Gastroesophageal sphincter (tissue), 4 donors: ENCODE measurements at regions not wholly inside any gene's neighbourhood (a gene's known extent, or its start where the extent isn't known, plus 50 kb on each side); places are given as distances from the start of the nearest gene placed in this dataset.

ENCODE experiments used
- ATAC-seq: fragments of 150-250 bp; one replicate; pipeline ENCODE4 v1.9.1; 2016; ENCODE audit warnings: mild to moderate bottlenecking, moderate library complexity
- H3K27ac ChIP-seq, 4 donors: fragments of 200-600 bp; sonication (generic) in 3 of 4; 1 replicate in 3 of 4; 2 replicates in 1 of 4; pipeline ENCODE4 v1.5.1; 2016 to 2019
- H3K27me3 ChIP-seq: fragments of 200-600 bp; sonication (generic); one replicate; pipeline ENCODE4 v1.5.1; 2019
- H3K36me3 ChIP-seq, 2 donors: fragments of 200-600 bp; sonication (generic); one replicate each; pipeline ENCODE4 v1.5.1; 2019; ENCODE audit warnings: control low read depth in 1 of 2
- H3K4me1 ChIP-seq, 3 donors: fragments of 200-600 bp; sonication (generic); 1 replicate in 2 of 3; 2 replicates in 1 of 3; pipeline ENCODE4 v1.5.1; 2016 to 2019; ENCODE audit warnings: control low read depth in 2 of 3
- H3K4me3 ChIP-seq, 2 donors: fragments of 200-600 bp; sonication (generic); one replicate each; pipeline ENCODE4 v1.5.1; 2019; ENCODE audit warnings: mild to moderate bottlenecking in 1 of 2, moderate library complexity in 1 of 2
- H3K9me3 ChIP-seq, 3 donors: fragments of 200-600 bp; sonication (generic); one replicate each; pipeline ENCODE4 v1.5.1; 2017 to 2019; ENCODE audit warnings: control low read depth in 2 of 3
- EP300 ChIP-seq: sonication (generic); formaldehyde crosslinking; IDR thresholded peaks from one replicate; pipeline ENCODE4 v1.6.1; 2017; ENCODE audit warnings: antibody characterized with exemption, mild to moderate bottlenecking
- POLR2A ChIP-seq, 2 donors: fragments of 450-650 bp; IDR thresholded peaks; one replicate each; pipeline ENCODE4 v1.6.1; 2017; ENCODE audit warnings: antibody characterized with exemption in 2 of 2, mild to moderate bottlenecking in 2 of 2, moderate library complexity in 1 of 2
- POLR2AphosphoS5 ChIP-seq: sonication (generic); formaldehyde crosslinking; IDR thresholded peaks from one replicate; pipeline ENCODE4 v1.6.1; 2017; ENCODE audit warnings: antibody characterized with exemption
- WGBS, 2 donors: methylation state at CpG; one replicate each; pipeline ENCODE4 v1.1.5; 2018; ENCODE audit warnings: low coverage in 1 of 2; 5-methylcytosine and 5-hydroxymethylcytosine counted together
- TF ChIP-seq, protein P1 (sequence below), 4 experiments: fragments of 200-600 bp in 2 of 4; fragments of 450-650 bp in 2 of 4; sonication (generic) in 1 of 4; IDR thresholded peaks; one replicate each; pipeline ENCODE4 v1.5.1; 2017 to 2019; ENCODE audit warnings: antibody characterized with exemption in 4 of 4, mild to moderate bottlenecking in 2 of 4, moderate library complexity in 2 of 4

DNA sequence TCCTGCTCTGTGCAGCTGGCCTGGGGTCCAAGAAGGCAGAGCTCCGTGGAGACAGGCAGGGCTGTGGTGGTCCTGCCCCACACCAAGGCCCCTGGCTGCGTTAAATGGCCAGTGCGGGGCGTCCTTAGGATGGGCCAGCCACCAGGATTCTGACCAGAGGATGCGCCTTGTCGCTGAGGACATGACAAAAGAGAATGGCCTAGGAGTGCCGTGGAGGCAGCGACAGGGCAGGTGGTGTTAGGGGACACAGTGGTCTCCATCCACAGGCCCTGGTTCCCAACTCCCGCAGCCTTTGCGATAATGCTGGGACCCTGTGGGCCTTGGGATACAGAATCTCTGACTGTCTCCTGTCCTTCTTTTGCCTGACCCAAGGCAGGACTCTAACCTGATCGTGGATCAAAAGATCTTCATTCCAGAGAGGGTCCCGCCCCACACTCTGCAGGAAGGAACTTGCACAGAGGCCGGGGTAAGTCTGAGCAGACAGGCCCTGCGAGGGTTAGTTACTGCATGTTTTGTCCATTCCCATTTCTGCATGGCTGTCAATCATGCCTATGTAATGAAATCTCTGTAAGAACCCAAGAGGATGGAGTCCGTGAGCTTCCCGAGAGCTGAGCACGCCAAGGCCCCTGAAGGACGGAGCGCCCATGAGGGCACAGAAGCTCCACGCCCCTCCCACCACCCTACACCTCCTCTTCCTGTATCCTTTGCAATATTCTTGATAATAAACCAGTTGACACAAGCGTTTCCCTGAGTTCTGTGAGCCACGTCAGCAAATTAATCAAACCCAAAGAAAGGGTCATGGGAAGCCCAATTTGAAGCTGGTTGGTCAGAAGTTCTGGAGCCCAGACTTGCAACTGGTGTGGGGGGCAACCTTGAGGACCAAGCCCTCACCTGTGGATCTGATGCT lies 251.5 kb upstream of the SALL3 start:
- Histone ChIP-seq H3K4me1 (no peaks in the 10 kb centered on the region), H3K36me3 (no peaks in the 10 kb centered on the region), H3K27ac (no peak overlapping the region), H3K9me3 (no peaks in the 10 kb centered on the region), H3K27me3 (peaks cover 18% of the 10 kb centered on the region), H3K4me3 (no peak overlapping the region)
- no peak for TF ChIP-seq POLR2AphosphoS5
- TF ChIP-seq POLR2A (IDR thresholded peaks at IDR 0.05), result no peak
- no peak for TF ChIP-seq EP300
- TF ChIP-seq, protein P1, sequence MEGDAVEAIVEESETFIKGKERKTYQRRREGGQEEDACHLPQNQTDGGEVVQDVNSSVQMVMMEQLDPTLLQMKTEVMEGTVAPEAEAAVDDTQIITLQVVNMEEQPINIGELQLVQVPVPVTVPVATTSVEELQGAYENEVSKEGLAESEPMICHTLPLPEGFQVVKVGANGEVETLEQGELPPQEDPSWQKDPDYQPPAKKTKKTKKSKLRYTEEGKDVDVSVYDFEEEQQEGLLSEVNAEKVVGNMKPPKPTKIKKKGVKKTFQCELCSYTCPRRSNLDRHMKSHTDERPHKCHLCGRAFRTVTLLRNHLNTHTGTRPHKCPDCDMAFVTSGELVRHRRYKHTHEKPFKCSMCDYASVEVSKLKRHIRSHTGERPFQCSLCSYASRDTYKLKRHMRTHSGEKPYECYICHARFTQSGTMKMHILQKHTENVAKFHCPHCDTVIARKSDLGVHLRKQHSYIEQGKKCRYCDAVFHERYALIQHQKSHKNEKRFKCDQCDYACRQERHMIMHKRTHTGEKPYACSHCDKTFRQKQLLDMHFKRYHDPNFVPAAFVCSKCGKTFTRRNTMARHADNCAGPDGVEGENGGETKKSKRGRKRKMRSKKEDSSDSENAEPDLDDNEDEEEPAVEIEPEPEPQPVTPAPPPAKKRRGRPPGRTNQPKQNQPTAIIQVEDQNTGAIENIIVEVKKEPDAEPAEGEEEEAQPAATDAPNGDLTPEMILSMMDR (IDR thresholded peaks at IDR 0.05), result no peak
- no peak for ATAC-seq
- 77 to 80% methylated on average over 1 to 7 of the region's 22 CpGs for WGBS, 2 donors

GRCh38 chr18:78728784-78729467 lies 250.7 kb upstream of the SALL3 start:
- H3K9me3 ChIP-seq, result no peaks in the 10 kb centered on the region
- no peaks in the 10 kb centered on the region for H3K36me3 ChIP-seq
- TF ChIP-seq EP300, result no peak
- no peak for TF ChIP-seq POLR2AphosphoS5
- TF ChIP-seq POLR2A (IDR thresholded peaks at IDR 0.05), result no peak
- TF ChIP-seq, protein P1 (IDR thresholded peaks at IDR 0.05), result no peak
- no peak overlapping the region for H3K27ac ChIP-seq
- WGBS, 2 donors, result 74 to 84% methylated on average over 10 to 12 of the region's 25 CpGs
- H3K4me3 ChIP-seq, result no peak overlapping the region
- no peaks in the 10 kb centered on the region for H3K4me1 ChIP-seq
- ATAC-seq, result no peak
- H3K27me3 ChIP-seq, result peaks cover 18% of the 10 kb centered on the region

DNA sequence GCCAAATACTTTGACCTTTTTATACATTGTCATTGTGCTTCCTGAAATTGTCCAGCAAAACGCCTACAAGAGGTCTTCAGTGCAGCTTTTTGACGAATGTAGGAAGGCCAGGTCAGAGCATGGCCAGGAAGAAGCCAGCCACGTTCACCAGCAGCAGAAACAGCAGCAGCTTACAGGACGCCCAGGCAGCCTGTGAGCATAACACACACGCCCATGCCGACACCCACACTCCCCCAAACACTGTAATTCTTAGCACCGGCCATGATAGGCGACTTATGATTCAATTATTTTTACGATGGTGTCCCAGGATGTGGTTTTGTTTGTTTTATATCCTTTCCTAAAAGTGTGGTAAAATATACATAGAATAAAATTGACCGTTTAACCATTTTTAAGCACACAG lies 249.1 kb upstream of the SALL3 start:
- Histone ChIP-seq H3K9me3 (no peaks in the 10 kb centered on the region), H3K4me1 (no peaks in the 10 kb centered on the region), H3K27ac (no peak overlapping the region), H3K4me3 (no peak overlapping the region), H3K36me3 (no peaks in the 10 kb centered on the region), H3K27me3 (peaks cover 18% of the 10 kb centered on the region)
- no peak for ATAC-seq
- TF ChIP-seq POLR2AphosphoS5 (no peak), EP300 (no peak), POLR2A (IDR thresholded peaks at IDR 0.05) (no peak)
- TF ChIP-seq, protein P1 (IDR thresholded peaks at IDR 0.05), result no peak
- 19 to 24% methylated on average over 8 to 9 of the region's 10 CpGs for WGBS, 2 donors

DNA sequence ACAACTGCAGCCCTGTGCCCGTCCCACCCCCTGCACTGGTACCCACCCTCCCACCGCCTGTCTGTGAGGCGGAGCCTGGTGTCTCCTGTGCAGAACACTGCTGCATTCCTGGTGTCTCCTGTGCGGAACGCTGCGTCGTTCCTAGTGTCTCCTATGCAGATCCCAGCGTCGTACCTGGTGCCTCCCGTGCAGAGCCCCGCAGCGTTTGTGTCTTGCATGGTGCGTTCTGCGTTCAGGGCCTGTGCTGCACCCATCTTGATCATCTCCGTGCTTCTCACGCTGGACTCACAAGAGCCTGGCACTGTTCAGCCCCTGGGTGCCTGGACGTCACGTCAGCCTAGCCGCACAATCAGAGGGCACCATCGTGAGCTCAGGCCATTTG lies 248.6 kb upstream of the SALL3 start:
- Histone ChIP-seq H3K27me3 (peaks cover 18% of the 10 kb centered on the region), H3K9me3 (no peaks in the 10 kb centered on the region), H3K36me3 (no peaks in the 10 kb centered on the region), H3K4me1 (no peaks in the 10 kb centered on the region), H3K4me3 (no peak overlapping the region), H3K27ac (no peak overlapping the region)
- TF ChIP-seq POLR2A (IDR thresholded peaks at IDR 0.05) (no peak), POLR2AphosphoS5 (no peak), EP300 (no peak)
- TF ChIP-seq, protein P1 (IDR thresholded peaks at IDR 0.05), result no peak
- no peak for ATAC-seq
- WGBS, 2 donors, result 45 to 63% methylated on average over 4 to 15 of the region's 20 CpGs
